ENCODE measurements at regions not wholly inside any gene's neighbourhood (a gene's known extent, or its start where the extent isn't known, plus 50 kb on each side); places are given as distances from the start of the nearest gene placed in this dataset.

- TF ChIP-seq EZH2 (IDR thresholded peaks at IDR 0.05; ENCODE audit: insufficient read depth, poor library complexity, severe bottlenecking) (no peak), EZH2phosphoT487 (IDR thresholded peaks at IDR 0.05; ENCODE audit: insufficient read depth, low read depth) (no peak)
Observed at GRCh38 chrX:15143050-15143824, 126.6 kb downstream of the ASB9 start.

All from GM23248 (cell line).